Muscle of leg (tissue), 3 donors: ENCODE measurements at regions not wholly inside any gene's neighbourhood (a gene's known extent, or its start where the extent isn't known, plus 50 kb on each side); places are given as distances from the start of the nearest gene placed in this dataset.
"Not testable (repeated sequence)": the region's sequence is repeated elsewhere in the genome, so short reads cannot be mapped to it uniquely, and the experiment has no call there.

Experiments used
- DNase-seq: peaks from one replicate; pipeline ENCODE4 v3.0.0; 2013
- H3K27ac ChIP-seq: one replicate; pipeline ENCODE4 v1.5.1; 2013; ENCODE audit warnings: mild to moderate bottlenecking, low read length, control low read depth
- H3K27me3 ChIP-seq: one replicate; pipeline ENCODE4 v1.6.1; 2013; ENCODE audit warnings: low read length; ENCODE audit not compliant: control insufficient read depth, insufficient read depth
- H3K36me3 ChIP-seq: one replicate; pipeline ENCODE4 v1.6.1; 2013; ENCODE audit warnings: low read length; ENCODE audit not compliant: control insufficient read depth, insufficient read depth
- H3K4me1 ChIP-seq: one replicate; pipeline ENCODE4 v1.6.1; 2013; ENCODE audit warnings: low read length; ENCODE audit not compliant: control insufficient read depth, insufficient read depth
- H3K4me3 ChIP-seq: one replicate; pipeline ENCODE4 v1.5.1; 2013; ENCODE audit warnings: low read length, control low read depth
- H3K9me3 ChIP-seq: replicated peaks from 2 replicates; pipeline ENCODE4 v1.6.1; 2013; ENCODE audit warnings: low read depth, low read length; ENCODE audit not compliant: control insufficient read depth
- WGBS: methylation state at CpG from one replicate; pipeline ENCODE4 v1.1.5; 2013; ENCODE audit warnings: missing lambda C conversion rate; ENCODE audit not compliant: insufficient coverage; 5-methylcytosine and 5-hydroxymethylcytosine counted together

DNA sequence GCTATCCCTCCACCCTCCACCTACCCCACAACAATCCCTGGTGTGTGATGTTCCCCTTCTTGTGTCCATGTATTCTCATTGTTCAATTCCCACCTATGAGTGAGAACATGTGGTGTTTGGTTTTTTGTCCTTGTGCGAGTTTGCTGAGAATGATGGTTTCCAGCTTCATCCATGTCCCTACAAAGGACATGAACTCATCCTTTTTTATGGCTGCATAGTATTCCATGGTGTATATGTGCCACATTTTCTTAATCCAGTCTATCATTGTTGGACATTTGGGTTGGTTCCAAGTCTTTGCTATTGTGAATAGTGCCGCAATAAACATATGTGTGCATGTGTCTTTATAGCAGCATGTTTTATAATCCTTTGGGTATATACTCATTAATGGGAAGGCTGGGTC, 1117.6 kb downstream of the DNAJB9 start:
- not testable (repeated sequence) for H3K4me1 ChIP-seq, H3K27ac ChIP-seq, H3K27me3 ChIP-seq, H3K9me3 ChIP-seq, DNase-seq, H3K36me3 ChIP-seq, H3K4me3 ChIP-seq
- no CpG with 5 or more reads among the region's 2 CpGs for WGBS

DNA sequence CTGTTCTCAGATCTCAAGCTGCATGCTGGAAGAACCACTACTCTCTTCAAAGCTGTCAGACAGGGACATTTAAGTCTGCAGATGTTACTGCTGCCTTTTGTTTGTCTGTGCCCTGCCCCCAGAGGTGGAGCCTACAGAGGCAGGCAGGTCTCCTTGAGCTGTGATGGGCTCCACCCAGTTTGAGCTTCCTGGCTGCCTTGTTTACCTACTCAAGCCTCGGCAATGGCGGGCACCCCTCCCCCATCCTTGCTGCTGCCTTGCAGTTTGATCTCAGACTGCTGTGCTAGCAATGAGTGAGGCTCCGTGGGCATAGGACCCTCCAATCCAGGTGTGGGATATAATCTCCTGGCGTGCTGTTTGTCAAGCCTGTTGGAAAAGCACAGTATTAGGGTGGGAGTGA, 1122.9 kb downstream of the DNAJB9 start:
- H3K9me3 ChIP-seq, H3K4me1 ChIP-seq, H3K36me3 ChIP-seq, H3K4me3 ChIP-seq, H3K27ac ChIP-seq, DNase-seq, H3K27me3 ChIP-seq: not testable (repeated sequence)
- no CpG with 5 or more reads among the region's 4 CpGs for WGBS

DNA sequence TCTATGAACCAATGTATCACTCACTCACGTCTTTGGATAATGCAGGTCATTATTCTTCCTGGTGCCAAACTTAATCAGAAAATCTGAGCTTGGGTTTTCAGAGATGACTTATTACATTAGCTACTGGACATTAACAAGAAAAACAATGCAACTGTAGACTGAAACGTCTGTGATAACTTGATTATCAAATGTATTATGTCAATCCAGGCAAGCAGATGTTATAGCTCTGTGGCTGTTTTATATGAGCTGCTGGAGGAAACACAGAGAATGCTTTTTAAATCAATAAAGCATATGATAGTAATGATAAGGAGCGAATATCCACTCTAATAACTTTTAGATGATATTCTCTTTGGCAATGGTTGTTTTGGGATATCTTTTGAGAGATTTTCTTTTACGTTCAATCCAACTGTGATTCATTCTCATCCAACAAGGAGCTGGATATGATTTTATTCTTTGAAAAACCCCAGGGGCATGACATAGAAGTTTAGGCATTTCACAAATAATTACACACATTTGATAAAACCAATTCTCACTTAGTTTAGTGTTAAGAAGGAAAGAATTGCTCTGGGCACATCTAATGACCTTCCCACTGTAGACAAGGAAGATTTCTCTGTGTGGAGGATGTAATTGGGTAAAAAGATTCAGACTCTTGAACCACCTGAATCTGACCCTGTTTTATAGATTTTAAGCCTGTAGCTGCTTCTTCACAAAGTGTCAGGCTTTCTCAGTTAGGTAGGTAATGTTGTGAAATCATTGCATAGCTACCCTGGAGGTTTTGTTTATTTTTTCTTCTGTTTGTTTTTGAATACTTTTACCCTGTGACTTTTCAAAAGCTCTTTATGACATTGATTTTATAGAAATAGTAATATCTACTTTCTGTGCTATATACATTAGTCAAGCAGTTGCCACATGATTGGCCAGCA, 1124.7 kb downstream of the DNAJB9 start:
- no peaks in the 10 kb centered on the region for H3K27me3 ChIP-seq
- no peaks in the 10 kb centered on the region for H3K4me1 ChIP-seq
- H3K9me3 ChIP-seq: no peaks in the 10 kb centered on the region
- peak; percentile 2 for DNase-seq
- no peaks in the 10 kb centered on the region for H3K36me3 ChIP-seq
- H3K4me3 ChIP-seq: no peak overlapping the region
- WGBS: no CpG with 5 or more reads among the region's 4 CpGs
- no peak overlapping the region for H3K27ac ChIP-seq

DNA sequence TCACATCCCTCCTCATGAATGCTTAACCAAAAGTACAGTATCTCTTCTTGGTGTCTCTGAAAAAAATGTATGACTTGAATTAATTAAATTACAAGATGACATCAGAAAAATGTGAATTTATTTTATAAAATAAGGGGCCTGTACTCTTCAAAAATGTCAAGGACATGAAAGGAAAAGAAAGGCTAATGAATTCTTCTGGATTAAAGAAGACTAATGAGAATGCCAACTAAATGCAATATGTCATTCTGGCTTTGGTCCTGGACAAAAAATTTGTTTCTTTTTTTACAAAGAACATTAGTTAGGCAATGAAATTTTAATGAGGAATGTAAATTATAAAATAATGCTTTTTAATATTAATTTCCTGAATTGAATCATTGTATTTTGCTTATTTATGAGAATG, 1125.7 kb downstream of the DNAJB9 start:
- H3K36me3 ChIP-seq: no peaks in the 10 kb centered on the region
- H3K4me3 ChIP-seq: no peak overlapping the region
- no peaks in the 10 kb centered on the region for H3K9me3 ChIP-seq
- DNase-seq: no peak
- H3K4me1 ChIP-seq: no peaks in the 10 kb centered on the region
- no peaks in the 10 kb centered on the region for H3K27me3 ChIP-seq
- no peak overlapping the region for H3K27ac ChIP-seq

DNA sequence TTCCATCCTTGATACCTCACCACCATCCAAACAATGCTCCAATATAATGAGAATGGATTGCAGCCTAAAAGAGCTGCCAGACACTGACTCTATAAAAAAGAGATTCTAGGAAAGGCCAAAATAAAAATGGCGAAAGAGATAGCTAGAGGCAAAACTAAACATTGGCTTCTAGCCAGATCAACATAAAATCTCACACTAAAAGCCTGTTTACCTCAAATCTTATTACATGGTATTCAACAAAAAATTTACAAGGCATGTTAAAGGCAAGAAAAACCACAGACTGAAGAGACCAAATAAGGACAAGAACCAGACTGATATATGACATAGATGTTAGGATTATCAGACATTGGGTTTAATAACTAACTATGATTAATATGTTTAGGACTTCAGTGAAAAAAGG, 1127.0 kb downstream of the DNAJB9 start:
- WGBS: no CpG with 5 or more reads among the region's 1 CpG
- no peaks in the 10 kb centered on the region for H3K4me1 ChIP-seq
- no peak overlapping the region for H3K4me3 ChIP-seq

DNA sequence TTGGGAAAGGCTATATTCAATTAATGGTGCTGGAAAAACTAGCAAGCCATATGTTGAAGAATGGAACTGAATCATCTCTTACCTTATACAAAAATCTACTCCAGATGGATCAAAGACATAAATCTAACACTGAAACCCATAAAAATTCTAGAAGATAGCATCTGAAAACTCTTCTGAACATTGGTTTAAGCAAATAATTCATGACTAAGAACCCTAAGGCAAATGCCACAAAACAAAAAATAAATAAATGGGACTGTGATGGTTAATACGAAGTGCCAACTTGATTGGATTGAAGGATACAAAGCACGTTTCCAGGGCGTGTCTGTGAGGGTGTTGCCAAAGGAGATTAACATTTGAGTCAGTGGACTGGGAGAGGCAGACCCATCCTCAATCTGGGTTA, 1130.0 kb downstream of the DNAJB9 start:
- DNase-seq: no peak
- Histone ChIP-seq H3K27me3 (no peaks in the 10 kb centered on the region), H3K36me3 (no peaks in the 10 kb centered on the region), H3K9me3 (no peaks in the 10 kb centered on the region), H3K27ac (no peak overlapping the region), H3K4me3 (no peak overlapping the region), H3K4me1 (no peaks in the 10 kb centered on the region)
- no CpG with 5 or more reads among the region's 3 CpGs for WGBS

More for the DNA sequence above, 1127.0 kb downstream of the DNAJB9 start:
- no peak for DNase-seq
- Histone ChIP-seq H3K27me3 (no peaks in the 10 kb centered on the region), H3K27ac (no peak overlapping the region), H3K9me3 (no peaks in the 10 kb centered on the region), H3K36me3 (no peaks in the 10 kb centered on the region)

DNA sequence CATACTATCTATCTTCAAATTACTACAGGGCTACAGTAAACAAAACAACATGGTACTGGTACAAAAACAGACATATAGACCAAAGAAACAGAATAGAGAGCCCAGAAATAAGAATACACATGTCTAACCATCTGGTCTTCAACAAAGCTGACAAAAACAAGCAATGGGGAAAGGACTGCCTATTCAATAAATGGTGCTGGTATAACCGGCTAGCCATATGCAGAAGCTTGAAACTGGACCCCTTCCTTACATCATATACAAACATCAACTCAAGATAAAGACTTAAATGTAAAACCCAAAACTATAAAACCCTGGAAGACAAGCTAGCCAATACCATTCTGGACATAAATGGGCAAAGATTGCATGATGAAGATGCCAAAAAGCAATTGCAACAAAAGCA, 1143.7 kb downstream of the DNAJB9 start:
- no peaks in the 10 kb centered on the region for H3K9me3 ChIP-seq
- DNase-seq: no peak
- H3K4me1 ChIP-seq: no peaks in the 10 kb centered on the region
- H3K4me3 ChIP-seq: no peak overlapping the region
- H3K27me3 ChIP-seq: no peaks in the 10 kb centered on the region
- no peaks in the 10 kb centered on the region for H3K36me3 ChIP-seq
- no peak overlapping the region for H3K27ac ChIP-seq
- WGBS: no CpG with 5 or more reads among the region's 1 CpG

DNA sequence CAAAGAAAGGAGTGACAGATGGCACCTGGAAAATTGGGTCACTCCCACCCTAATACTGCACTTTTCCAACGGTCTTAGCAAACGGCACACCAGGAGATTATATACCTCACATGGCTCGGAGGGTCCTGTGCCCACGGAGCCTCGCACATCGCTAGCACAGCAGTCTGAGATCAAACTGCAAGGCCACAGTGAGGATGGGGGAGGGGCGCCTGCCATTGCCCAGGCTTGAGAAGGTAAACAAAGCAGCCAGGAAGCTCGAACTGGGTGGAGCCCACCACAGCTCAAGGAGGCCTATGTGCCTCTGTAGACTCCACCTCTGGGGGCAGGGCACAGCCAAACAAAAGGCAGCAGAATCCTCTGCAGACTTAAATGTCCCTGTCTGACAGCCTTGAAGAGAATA, 1149.7 kb downstream of the DNAJB9 start:
- WGBS: 70% methylated on average over 3 of the region's 8 CpGs

DNA sequence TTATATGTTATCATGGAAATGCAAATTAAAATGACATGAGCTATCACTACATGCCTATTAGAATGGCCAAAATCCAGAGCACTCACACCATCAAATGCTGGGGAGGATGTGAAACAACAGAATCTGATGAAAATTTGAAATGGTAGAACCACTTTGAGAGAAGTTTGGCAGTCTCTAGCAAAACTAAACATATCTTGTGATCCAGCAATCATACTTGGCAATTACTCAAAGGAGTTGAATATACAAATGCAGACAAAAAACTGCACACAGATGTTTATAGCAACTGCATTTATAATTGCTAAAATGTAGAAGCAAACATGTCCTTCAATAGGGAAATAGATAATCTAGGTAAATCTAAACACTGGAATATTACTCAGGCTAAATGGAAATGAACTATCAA, 1164.9 kb downstream of the DNAJB9 start:
- Histone ChIP-seq H3K27ac (no peak overlapping the region), H3K27me3 (no peaks in the 10 kb centered on the region), H3K4me3 (no peak overlapping the region), H3K9me3 (no peaks in the 10 kb centered on the region), H3K36me3 (no peaks in the 10 kb centered on the region), H3K4me1 (no peaks in the 10 kb centered on the region)
- DNase-seq: no peak

More for the DNA sequence above, 1149.7 kb downstream of the DNAJB9 start:
- H3K4me3 ChIP-seq, H3K9me3 ChIP-seq, DNase-seq, H3K27ac ChIP-seq, H3K4me1 ChIP-seq, H3K27me3 ChIP-seq, H3K36me3 ChIP-seq: not testable (repeated sequence)

DNA sequence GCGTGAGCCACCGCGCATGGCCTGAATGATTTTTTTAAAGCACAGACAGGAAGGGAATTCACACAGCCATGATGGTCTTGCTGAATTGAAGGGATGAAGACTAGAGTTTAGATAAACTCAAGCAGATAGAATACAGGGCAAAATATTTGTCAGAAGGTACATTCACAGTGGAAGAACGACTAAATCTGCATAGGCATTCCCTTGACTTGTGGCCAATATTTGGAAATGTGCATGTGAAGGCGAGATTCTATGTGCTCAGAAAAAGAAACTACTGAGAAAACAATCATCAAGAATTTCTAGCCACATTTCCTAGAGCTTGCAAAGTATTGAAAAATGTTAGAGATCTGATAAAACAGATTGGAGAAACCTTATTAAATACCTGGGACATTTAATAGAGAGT, 1166.2 kb downstream of the DNAJB9 start:
- H3K36me3 ChIP-seq: no peaks in the 10 kb centered on the region
- no peaks in the 10 kb centered on the region for H3K9me3 ChIP-seq
- H3K27ac ChIP-seq: no peak overlapping the region
- H3K4me1 ChIP-seq: no peaks in the 10 kb centered on the region
- WGBS: 97% methylated on average over 3 of the region's 5 CpGs
- H3K4me3 ChIP-seq: no peak overlapping the region
- no peak for DNase-seq
- no peaks in the 10 kb centered on the region for H3K27me3 ChIP-seq
